ENCODE measurements at regions not wholly inside any gene's neighbourhood (a gene's known extent, or its start where the extent isn't known, plus 50 kb on each side); places are given as distances from the start of the nearest gene placed in this dataset.

DNA sequence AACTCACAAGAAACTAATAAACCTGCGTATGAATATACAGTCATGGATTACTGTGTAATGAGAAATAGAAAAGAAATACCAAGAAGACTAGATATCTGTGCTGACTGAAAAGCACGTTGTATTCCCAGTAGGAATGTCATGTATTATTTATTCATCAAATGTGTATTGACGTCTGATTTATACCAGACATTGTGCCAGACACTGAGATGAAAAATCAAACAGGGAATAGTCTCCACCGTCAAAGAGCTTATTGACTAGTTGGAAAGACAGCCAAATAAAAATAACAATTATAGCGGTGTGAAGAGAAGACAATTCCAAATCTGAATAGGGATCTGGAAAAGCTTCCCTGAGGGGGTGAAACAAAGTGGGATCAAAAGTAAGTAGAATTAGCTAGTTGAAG, 687.6 kb downstream of the C4orf33 start:
- Histone ChIP-seq H3K79me2 (ENCODE audit: insufficient read depth, low read depth) (no peaks in the 10 kb centered on the region), H3K27me3 (ENCODE audit: insufficient read depth, low read depth) (no peaks in the 10 kb centered on the region), H3K4me2 (no peak overlapping the region), H2AFZ (ENCODE audit: low read depth) (no peak overlapping the region), H3K36me3 (ENCODE audit: insufficient read depth) (no peaks in the 10 kb centered on the region), H3K4me3 (IDR thresholded peaks at IDR 0.05; ENCODE audit: insufficient read depth, low read depth, low read length) (no peak overlapping the region), H4K20me1 (ENCODE audit: insufficient read depth) (no peaks in the 10 kb centered on the region), H3K9ac (no peak overlapping the region), H3K27ac (no peak overlapping the region), H3K4me1 (ENCODE audit: low read depth, poor library complexity, severe bottlenecking) (no peaks in the 10 kb centered on the region)
- TF ChIP-seq, protein P1, sequence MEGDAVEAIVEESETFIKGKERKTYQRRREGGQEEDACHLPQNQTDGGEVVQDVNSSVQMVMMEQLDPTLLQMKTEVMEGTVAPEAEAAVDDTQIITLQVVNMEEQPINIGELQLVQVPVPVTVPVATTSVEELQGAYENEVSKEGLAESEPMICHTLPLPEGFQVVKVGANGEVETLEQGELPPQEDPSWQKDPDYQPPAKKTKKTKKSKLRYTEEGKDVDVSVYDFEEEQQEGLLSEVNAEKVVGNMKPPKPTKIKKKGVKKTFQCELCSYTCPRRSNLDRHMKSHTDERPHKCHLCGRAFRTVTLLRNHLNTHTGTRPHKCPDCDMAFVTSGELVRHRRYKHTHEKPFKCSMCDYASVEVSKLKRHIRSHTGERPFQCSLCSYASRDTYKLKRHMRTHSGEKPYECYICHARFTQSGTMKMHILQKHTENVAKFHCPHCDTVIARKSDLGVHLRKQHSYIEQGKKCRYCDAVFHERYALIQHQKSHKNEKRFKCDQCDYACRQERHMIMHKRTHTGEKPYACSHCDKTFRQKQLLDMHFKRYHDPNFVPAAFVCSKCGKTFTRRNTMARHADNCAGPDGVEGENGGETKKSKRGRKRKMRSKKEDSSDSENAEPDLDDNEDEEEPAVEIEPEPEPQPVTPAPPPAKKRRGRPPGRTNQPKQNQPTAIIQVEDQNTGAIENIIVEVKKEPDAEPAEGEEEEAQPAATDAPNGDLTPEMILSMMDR (conservative IDR thresholded peaks at IDR 0.05; ENCODE audit: low read depth, low read length) = no peak

DNA sequence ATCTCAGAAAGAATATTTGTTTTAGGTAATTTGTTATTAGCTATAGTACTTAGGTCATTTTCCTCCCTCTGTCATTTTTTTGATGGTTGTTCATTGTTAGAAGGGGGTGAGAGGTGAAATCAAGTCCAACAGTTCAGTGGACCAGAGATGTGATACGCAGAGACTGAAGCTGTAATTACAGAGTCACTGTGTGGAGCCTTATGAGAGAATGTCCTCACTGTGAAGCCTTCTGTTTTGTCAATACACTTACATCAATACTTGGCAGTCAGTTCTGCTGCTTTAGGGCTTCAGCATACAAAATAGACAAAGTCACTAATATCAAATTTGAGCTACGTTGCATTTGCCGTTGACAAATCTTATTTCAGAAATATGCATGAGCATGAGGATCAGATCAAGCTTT, 692.5 kb downstream of the C4orf33 start:
- H3K36me3 ChIP-seq (ENCODE audit: insufficient read depth) = no peaks in the 10 kb centered on the region
- H3K79me2 ChIP-seq (ENCODE audit: insufficient read depth, low read depth) = no peaks in the 10 kb centered on the region
- no peak overlapping the region for H3K4me2 ChIP-seq
- H3K9ac ChIP-seq = no peak overlapping the region
- TF ChIP-seq, protein P1 (conservative IDR thresholded peaks at IDR 0.05; ENCODE audit: low read depth, low read length) = no peak
- H3K4me1 ChIP-seq (ENCODE audit: low read depth, poor library complexity, severe bottlenecking) = no peaks in the 10 kb centered on the region
- H3K4me3 ChIP-seq (IDR thresholded peaks at IDR 0.05; ENCODE audit: insufficient read depth, low read depth, low read length) = no peak overlapping the region
- no peak overlapping the region for H3K27ac ChIP-seq
- H4K20me1 ChIP-seq (ENCODE audit: insufficient read depth) = no peaks in the 10 kb centered on the region
- H2AFZ ChIP-seq (ENCODE audit: low read depth) = no peak overlapping the region
- no peaks in the 10 kb centered on the region for H3K27me3 ChIP-seq (ENCODE audit: insufficient read depth, low read depth)

DNA sequence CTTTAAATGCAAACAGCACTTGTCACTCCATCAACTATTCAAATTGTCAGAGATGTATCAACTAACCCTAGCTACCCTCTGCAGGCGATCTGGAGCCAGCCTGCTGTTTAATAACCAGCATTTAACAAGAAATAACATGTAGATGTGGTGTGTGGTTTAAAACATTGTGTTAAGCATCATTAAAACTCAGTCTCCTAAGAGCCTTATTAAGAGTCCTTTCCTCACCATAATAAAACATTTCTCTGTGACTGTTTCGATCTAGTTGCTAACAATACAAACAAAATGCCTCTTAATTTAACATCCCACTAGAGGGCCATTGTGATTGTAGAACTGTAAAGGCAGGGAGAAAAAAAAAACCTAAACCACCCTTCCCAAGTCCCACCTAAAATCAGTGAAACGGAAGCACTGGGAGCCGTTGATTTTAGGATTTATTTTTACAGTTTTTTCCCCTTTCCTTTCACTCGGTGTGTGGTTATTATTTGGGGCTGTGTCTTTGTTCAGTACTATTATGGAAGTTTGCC, 708.6 kb downstream of the C4orf33 start:
- TF ChIP-seq, protein P1 (conservative IDR thresholded peaks at IDR 0.05; ENCODE audit: low read depth, low read length) = no peak
- Histone ChIP-seq H4K20me1 (ENCODE audit: insufficient read depth) (no peaks in the 10 kb centered on the region), H3K79me2 (ENCODE audit: insufficient read depth, low read depth) (no peaks in the 10 kb centered on the region), H3K27me3 (ENCODE audit: insufficient read depth, low read depth) (no peaks in the 10 kb centered on the region), H3K9ac (no peak overlapping the region), H3K4me3 (IDR thresholded peaks at IDR 0.05; ENCODE audit: insufficient read depth, low read depth, low read length) (no peak overlapping the region), H3K4me1 (ENCODE audit: low read depth, poor library complexity, severe bottlenecking) (no peaks in the 10 kb centered on the region), H3K4me2 (no peak overlapping the region), H3K36me3 (ENCODE audit: insufficient read depth) (no peaks in the 10 kb centered on the region), H3K27ac (no peak overlapping the region), H2AFZ (ENCODE audit: low read depth) (no peak overlapping the region)

DNA sequence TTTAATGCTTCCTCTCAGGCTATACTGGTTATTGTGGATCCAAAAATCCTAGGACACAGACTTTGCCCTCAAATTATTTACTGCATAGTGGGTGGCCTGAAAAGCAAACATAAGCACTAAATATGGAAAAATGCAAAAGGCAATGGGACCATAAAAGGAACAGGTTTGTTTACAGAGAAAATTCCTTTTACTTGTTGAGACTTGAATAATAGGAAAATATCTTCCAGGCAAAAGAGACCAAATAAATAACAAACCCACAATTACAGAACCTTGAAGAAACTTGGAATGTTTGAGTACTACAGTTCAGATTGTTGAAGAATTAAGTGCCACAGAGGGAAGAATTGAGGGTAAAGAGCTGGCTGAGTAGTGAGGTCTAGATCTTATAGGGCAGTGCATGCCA, 711.0 kb downstream of the C4orf33 start:
- Histone ChIP-seq H3K79me2 (ENCODE audit: insufficient read depth, low read depth) (no peaks in the 10 kb centered on the region), H4K20me1 (ENCODE audit: insufficient read depth) (no peaks in the 10 kb centered on the region), H2AFZ (ENCODE audit: low read depth) (no peak overlapping the region), H3K27me3 (ENCODE audit: insufficient read depth, low read depth) (no peaks in the 10 kb centered on the region), H3K4me3 (IDR thresholded peaks at IDR 0.05; ENCODE audit: insufficient read depth, low read depth, low read length) (no peak overlapping the region), H3K27ac (no peak overlapping the region), H3K4me1 (ENCODE audit: low read depth, poor library complexity, severe bottlenecking) (no peaks in the 10 kb centered on the region), H3K36me3 (ENCODE audit: insufficient read depth) (no peaks in the 10 kb centered on the region), H3K4me2 (no peak overlapping the region), H3K9ac (no peak overlapping the region)
- TF ChIP-seq, protein P1 (conservative IDR thresholded peaks at IDR 0.05; ENCODE audit: low read depth, low read length) = no peak

All from KMS-11 (cell line).